D721Med (cell line): ENCODE measurements at regions not wholly inside any gene's neighbourhood (a gene's known extent, or its start where the extent isn't known, plus 50 kb on each side); places are given as distances from the start of the nearest gene placed in this dataset.

Source experiments
- DNase-seq: peaks from one replicate; pipeline ENCODE4 v3.0.0; 2011; ENCODE audit warnings: low spot score; ENCODE audit not compliant: insufficient read length
- FAIRE-seq: peaks from 2 replicates; lab custom pipeline; 2011; peaks lifted over from hg19 to GRCh38; lab: Jason Lieb, UNC
- CTCF ChIP-seq: IDR thresholded peaks from 2 replicates; pipeline ENCODE4 v1.5.1; 2012; ENCODE audit warnings: mild to moderate bottlenecking, control low read depth; ENCODE audit not compliant: insufficient read depth; ENCODE audit errors: missing control alignments

GRCh38 chr12:88923631-88924030 is 343.4 kb upstream of the KITLG start:
- no peak for DNase-seq
- no peak for TF ChIP-seq CTCF
- FAIRE-seq = no peak

GRCh38 chr12:88922816-88923215 is 342.5 kb upstream of the KITLG start:
- FAIRE-seq = no peak
- DNase-seq = no peak
- no peak for TF ChIP-seq CTCF

GRCh38 chr12:88921890-88922532 is 341.7 kb upstream of the KITLG start:
- DNase-seq (no peak), FAIRE-seq (no peak)
- no peak for TF ChIP-seq CTCF

- FAIRE-seq = no peak
- DNase-seq = no peak
- TF ChIP-seq CTCF = no peak
Observed at GRCh38 chr12:88921434-88921833, 341.2 kb upstream of the KITLG start.

DNA sequence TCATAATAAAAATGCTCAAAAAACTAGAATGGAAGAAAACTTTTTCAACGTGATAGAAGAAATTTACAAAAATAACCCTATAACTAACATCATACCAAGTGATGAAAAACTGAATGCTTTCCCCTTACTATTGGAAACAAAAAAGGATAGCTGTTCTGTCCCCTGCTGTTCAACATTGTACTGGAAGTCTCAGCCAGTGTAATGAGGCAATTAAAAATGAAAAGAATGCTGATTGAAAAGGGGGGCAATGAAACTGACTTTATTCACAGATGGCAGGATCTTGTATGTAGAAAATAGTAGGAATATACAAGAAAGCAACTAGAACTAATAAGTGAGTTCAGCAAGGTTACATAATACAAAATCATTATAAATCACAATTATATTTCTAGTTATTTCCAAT is 337.9 kb upstream of the KITLG start:
- FAIRE-seq = no peak
- no peak for TF ChIP-seq CTCF
- no peak for DNase-seq

DNA sequence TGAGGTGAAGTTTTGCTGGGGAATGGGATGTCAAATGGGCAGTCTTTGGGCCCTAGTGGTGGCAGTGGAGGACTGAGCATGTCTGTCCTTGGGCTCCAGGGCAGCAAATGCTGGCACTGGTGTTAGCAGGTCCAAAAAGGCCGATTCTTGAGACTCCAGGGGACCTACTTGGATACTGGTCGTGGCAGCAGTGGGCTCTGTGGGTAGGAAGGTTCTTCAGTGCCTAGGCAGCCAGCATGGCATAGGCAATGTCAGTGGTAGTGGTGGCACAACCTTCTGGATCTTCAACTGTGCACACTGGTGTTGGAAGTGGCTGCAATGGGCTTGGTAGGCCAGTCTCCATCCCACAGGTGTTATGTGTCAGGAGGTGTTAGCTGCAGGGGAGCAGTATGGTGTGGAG is 334.7 kb upstream of the KITLG start:
- FAIRE-seq (no peak), DNase-seq (no peak)
- no peak for TF ChIP-seq CTCF

DNA sequence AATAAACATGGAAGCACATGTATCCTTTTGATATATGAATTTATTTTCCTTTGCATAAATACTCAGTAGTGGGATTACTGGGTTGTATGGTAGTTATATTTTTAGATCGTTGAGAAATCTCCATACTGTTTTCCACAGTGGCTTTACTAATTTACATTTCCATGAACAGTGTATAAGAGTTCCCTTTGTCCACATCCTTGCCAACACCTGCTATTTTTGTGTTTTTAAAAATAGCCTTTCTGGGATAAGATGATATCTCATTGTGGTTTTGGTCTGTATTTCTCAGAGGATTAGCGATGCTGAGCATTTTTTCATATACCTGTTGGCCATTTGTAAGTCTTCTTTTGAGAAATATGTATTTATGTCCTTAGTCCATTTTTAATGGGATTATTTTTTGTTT is 329.2 kb upstream of the KITLG start:
- no peak for DNase-seq
- no peak for TF ChIP-seq CTCF
- FAIRE-seq = no peak
